Liver (tissue), 8 donors: ENCODE measurements at regions not wholly inside any gene's neighbourhood (a gene's known extent, or its start where the extent isn't known, plus 50 kb on each side); places are given as distances from the start of the nearest gene placed in this dataset.

Experiments used
- DNase-seq: peaks from one replicate; pipeline ENCODE4 v3.0.0-alpha.2; 2017; ENCODE audit warnings: low spot score
- H3K27ac ChIP-seq, 2 donors: one replicate each; pipeline ENCODE4 v1.7.0; 2013; ENCODE audit warnings: inconsistent platforms in 2 of 2, low read length in 2 of 2, control low read depth in 1 of 2, low read depth in 1 of 2, mild to moderate bottlenecking in 1 of 2
- H3K27me3 ChIP-seq, 4 donors: one replicate each; pipeline versions ENCODE4 v1.6.1 to v1.7.0; 2013; ENCODE audit warnings: low read length in 3 of 4, inconsistent platforms in 1 of 4, mild to moderate bottlenecking in 1 of 4, moderate library complexity in 1 of 4; ENCODE audit not compliant: control insufficient read depth in 4 of 4, insufficient read depth in 4 of 4
- H3K36me3 ChIP-seq, 4 donors: one replicate each; pipeline versions ENCODE4 v1.6.1 to v1.7.0; 2013; ENCODE audit warnings: low read length in 3 of 4, mild to moderate bottlenecking in 3 of 4, low read depth in 1 of 4, moderate library complexity in 1 of 4; ENCODE audit not compliant: control insufficient read depth in 4 of 4, insufficient read depth in 3 of 4
- H3K4me1 ChIP-seq, 4 donors: one replicate each; pipeline versions ENCODE4 v1.6.1 to v1.7.0; 2013; ENCODE audit warnings: low read length in 3 of 4, mild to moderate bottlenecking in 3 of 4, moderate library complexity in 1 of 4; ENCODE audit not compliant: control insufficient read depth in 4 of 4, insufficient read depth in 4 of 4
- H3K4me3 ChIP-seq, 3 donors: one replicate each; pipeline versions ENCODE4 v1.6.1 to v1.7.0; 2013; ENCODE audit warnings: low read length in 3 of 3, control low read depth in 1 of 3, low read depth in 1 of 3, mild to moderate bottlenecking in 1 of 3
- H3K9ac ChIP-seq, 2 donors: one replicate each; pipeline ENCODE4 v1.7.0; 2013; ENCODE audit warnings: low read length in 2 of 2, mild to moderate bottlenecking in 2 of 2, moderate library complexity in 2 of 2, control low read depth in 1 of 2, low read depth in 1 of 2
- H3K9me3 ChIP-seq, 4 donors: one replicate each; pipeline versions ENCODE4 v1.6.1 to v1.7.0; 2013; ENCODE audit warnings: low read length in 3 of 4; ENCODE audit not compliant: control insufficient read depth in 4 of 4
- EGR1 ChIP-seq, 2 donors: IDR thresholded peaks; 2 replicates each; pipeline ENCODE4 v1.6.1; 2016 to 2018; ENCODE audit warnings: antibody characterized with exemption in 2 of 2, low read depth in 2 of 2
- FOXA1 ChIP-seq: IDR thresholded peaks from 2 replicates; pipeline ENCODE4 v1.6.1; 2016; ENCODE audit warnings: antibody characterized with exemption
- FOXA2 ChIP-seq: IDR thresholded peaks from 2 replicates; pipeline ENCODE4 v1.6.1; 2016; ENCODE audit warnings: antibody characterized with exemption
- GABPA ChIP-seq, 2 donors: IDR thresholded peaks in 1 of 2; conservative IDR thresholded peaks in 1 of 2; 2 replicates each; pipeline ENCODE4 v1.6.1; 2016; ENCODE audit warnings: antibody characterized with exemption in 2 of 2, mild to moderate bottlenecking in 1 of 2, moderate library complexity in 1 of 2
- HNF4G ChIP-seq: IDR thresholded peaks from 2 replicates; pipeline ENCODE4 v1.6.1; 2016; ENCODE audit warnings: antibody characterized with exemption
- JUND ChIP-seq, 2 donors: IDR thresholded peaks; 2 replicates each; pipeline ENCODE4 v1.6.1; 2016; ENCODE audit warnings: antibody characterized with exemption in 2 of 2
- NR2F2 ChIP-seq: IDR thresholded peaks from 2 replicates; pipeline ENCODE4 v1.6.1; 2016; ENCODE audit warnings: antibody characterized with exemption
- RAD21 ChIP-seq, 2 donors: IDR thresholded peaks; 2 replicates each; pipeline ENCODE4 v1.6.1; 2016; ENCODE audit warnings: antibody characterized with exemption in 2 of 2, mild to moderate bottlenecking in 2 of 2
- RXRA ChIP-seq, 2 donors: IDR thresholded peaks; 2 replicates each; pipeline ENCODE4 v1.6.1; 2017 to 2018; ENCODE audit warnings: antibody characterized with exemption in 2 of 2, mild to moderate bottlenecking in 1 of 2
- TAF1 ChIP-seq: conservative IDR thresholded peaks from 2 replicates; pipeline ENCODE4 v1.6.1; 2016; ENCODE audit warnings: antibody characterized with exemption, mild to moderate bottlenecking
- YY1 ChIP-seq: IDR thresholded peaks from 2 replicates; pipeline ENCODE4 v1.6.1; 2016; ENCODE audit warnings: antibody characterized with exemption, mild to moderate bottlenecking
- WGBS: extraction: QIAGEN DNeasy Blood & Tissue Kit; methylation state at CpG from one replicate; pipeline ENCODE4 v1.1.7; 2013; 5-methylcytosine and 5-hydroxymethylcytosine counted together
- TF ChIP-seq, protein P1 (sequence below): IDR thresholded peaks from 2 replicates; pipeline ENCODE4 v1.6.1; 2016; ENCODE audit warnings: antibody characterized with exemption
- TF ChIP-seq, protein P2 (sequence below): IDR thresholded peaks from 2 replicates; pipeline ENCODE4 v1.6.1; 2016; ENCODE audit warnings: antibody characterized with exemption
- TF ChIP-seq, protein P3 (sequence below): IDR thresholded peaks from 2 replicates; pipeline ENCODE4 v1.6.1; 2016; ENCODE audit warnings: antibody characterized with exemption
- TF ChIP-seq, protein P4 (sequence below): fragments of 150-350 bp; IDR thresholded peaks from 2 replicates; pipeline ENCODE4 v1.5.1; 2017; ENCODE audit warnings: improper control_type of control experiment, low read depth, low read length; ENCODE audit not compliant: missing input control
- TF ChIP-seq, protein P5 (sequence below): IDR thresholded peaks from 2 replicates; pipeline ENCODE4 v1.6.1; 2016; ENCODE audit warnings: antibody characterized with exemption, mild to moderate bottlenecking
- donor health status: healthy.
- donor health status: healthy.
- donor health status: healthy.
- donor health status: healthy.
- donor health status: healthy.

DNA sequence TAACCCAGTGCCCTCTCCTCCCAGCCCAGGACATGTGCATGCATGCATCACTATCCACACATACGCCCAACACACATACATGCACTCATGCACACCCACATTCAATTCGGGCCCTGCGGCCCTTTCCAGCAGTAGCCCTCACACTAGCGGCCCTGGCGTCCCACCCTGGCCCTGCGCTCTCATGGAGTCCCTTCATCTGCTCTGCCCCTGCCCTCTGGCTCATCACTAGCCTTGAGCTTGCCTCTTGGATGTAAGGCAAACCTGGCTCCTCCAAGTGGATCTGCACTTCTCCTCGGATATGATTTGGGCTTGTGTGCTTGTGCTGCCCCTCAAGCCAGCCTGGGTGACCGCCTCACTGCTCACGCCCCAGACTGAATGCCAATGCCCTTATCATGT lies 147.2 kb downstream of the SEC61B start (continued):
- TF ChIP-seq, protein P1, sequence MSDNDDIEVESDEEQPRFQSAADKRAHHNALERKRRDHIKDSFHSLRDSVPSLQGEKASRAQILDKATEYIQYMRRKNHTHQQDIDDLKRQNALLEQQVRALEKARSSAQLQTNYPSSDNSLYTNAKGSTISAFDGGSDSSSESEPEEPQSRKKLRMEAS: no peak
- TF ChIP-seq RXRA (IDR thresholded peaks at IDR 0.05) (no peak), FOXA1 (no peak)

DNA sequence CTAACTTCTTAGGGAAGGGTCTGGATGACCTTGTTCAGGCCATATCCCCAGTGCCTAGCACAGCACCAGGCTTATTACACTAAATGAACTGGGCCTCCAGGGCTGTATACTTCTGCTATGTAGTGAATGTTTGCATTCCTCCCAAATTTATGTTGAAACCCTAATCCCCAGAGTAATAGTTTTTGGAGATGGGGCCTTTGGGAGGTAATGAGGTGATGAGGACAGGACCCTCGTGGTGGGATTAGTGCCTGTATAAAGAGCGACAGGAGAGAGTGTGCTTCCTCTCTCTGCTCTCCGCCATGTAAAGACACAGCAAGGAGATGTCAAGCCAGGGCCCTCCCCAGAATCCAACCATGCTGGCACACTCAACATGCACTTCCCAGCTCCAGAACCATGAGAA lies 148.3 kb downstream of the SEC61B start:
- Histone ChIP-seq H3K36me3 (no peaks in the 10 kb centered on the region), H3K9ac (no peak overlapping the region), H3K27me3 (no peaks in the 10 kb centered on the region), H3K9me3 (no peaks in the 10 kb centered on the region), H3K4me1 (no peaks in the 10 kb centered on the region), H3K4me3 (no peak overlapping the region), H3K27ac (no peak overlapping the region)
- no peak for DNase-seq
- TF ChIP-seq, protein P2, sequence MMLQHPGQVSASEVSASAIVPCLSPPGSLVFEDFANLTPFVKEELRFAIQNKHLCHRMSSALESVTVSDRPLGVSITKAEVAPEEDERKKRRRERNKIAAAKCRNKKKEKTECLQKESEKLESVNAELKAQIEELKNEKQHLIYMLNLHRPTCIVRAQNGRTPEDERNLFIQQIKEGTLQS: no peak
- TF ChIP-seq FOXA2 (no peak), TAF1 (no peak), JUND (IDR thresholded peaks at IDR 0.05) (no peak), FOXA1 (no peak), RAD21 (IDR thresholded peaks at IDR 0.05) (no peak), EGR1 (IDR thresholded peaks at IDR 0.05; ENCODE audit: low read depth in 2 of 2) (no peak), NR2F2 (no peak), RXRA (IDR thresholded peaks at IDR 0.05) (no peak), YY1 (no peak)
- TF ChIP-seq, protein P3, sequence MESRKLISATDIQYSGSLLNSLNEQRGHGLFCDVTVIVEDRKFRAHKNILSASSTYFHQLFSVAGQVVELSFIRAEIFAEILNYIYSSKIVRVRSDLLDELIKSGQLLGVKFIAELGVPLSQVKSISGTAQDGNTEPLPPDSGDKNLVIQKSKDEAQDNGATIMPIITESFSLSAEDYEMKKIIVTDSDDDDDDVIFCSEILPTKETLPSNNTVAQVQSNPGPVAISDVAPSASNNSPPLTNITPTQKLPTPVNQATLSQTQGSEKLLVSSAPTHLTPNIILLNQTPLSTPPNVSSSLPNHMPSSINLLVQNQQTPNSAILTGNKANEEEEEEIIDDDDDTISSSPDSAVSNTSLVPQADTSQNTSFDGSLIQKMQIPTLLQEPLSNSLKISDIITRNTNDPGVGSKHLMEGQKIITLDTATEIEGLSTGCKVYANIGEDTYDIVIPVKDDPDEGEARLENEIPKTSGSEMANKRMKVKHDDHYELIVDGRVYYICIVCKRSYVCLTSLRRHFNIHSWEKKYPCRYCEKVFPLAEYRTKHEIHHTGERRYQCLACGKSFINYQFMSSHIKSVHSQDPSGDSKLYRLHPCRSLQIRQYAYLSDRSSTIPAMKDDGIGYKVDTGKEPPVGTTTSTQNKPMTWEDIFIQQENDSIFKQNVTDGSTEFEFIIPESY: no peak
- TF ChIP-seq, protein P4, sequence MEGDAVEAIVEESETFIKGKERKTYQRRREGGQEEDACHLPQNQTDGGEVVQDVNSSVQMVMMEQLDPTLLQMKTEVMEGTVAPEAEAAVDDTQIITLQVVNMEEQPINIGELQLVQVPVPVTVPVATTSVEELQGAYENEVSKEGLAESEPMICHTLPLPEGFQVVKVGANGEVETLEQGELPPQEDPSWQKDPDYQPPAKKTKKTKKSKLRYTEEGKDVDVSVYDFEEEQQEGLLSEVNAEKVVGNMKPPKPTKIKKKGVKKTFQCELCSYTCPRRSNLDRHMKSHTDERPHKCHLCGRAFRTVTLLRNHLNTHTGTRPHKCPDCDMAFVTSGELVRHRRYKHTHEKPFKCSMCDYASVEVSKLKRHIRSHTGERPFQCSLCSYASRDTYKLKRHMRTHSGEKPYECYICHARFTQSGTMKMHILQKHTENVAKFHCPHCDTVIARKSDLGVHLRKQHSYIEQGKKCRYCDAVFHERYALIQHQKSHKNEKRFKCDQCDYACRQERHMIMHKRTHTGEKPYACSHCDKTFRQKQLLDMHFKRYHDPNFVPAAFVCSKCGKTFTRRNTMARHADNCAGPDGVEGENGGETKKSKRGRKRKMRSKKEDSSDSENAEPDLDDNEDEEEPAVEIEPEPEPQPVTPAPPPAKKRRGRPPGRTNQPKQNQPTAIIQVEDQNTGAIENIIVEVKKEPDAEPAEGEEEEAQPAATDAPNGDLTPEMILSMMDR: no peak
- TF ChIP-seq, protein P5, sequence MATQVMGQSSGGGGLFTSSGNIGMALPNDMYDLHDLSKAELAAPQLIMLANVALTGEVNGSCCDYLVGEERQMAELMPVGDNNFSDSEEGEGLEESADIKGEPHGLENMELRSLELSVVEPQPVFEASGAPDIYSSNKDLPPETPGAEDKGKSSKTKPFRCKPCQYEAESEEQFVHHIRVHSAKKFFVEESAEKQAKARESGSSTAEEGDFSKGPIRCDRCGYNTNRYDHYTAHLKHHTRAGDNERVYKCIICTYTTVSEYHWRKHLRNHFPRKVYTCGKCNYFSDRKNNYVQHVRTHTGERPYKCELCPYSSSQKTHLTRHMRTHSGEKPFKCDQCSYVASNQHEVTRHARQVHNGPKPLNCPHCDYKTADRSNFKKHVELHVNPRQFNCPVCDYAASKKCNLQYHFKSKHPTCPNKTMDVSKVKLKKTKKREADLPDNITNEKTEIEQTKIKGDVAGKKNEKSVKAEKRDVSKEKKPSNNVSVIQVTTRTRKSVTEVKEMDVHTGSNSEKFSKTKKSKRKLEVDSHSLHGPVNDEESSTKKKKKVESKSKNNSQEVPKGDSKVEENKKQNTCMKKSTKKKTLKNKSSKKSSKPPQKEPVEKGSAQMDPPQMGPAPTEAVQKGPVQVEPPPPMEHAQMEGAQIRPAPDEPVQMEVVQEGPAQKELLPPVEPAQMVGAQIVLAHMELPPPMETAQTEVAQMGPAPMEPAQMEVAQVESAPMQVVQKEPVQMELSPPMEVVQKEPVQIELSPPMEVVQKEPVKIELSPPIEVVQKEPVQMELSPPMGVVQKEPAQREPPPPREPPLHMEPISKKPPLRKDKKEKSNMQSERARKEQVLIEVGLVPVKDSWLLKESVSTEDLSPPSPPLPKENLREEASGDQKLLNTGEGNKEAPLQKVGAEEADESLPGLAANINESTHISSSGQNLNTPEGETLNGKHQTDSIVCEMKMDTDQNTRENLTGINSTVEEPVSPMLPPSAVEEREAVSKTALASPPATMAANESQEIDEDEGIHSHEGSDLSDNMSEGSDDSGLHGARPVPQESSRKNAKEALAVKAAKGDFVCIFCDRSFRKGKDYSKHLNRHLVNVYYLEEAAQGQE: no peak
- 88% methylated on average over 3 of the region's 3 CpGs for WGBS

DNA sequence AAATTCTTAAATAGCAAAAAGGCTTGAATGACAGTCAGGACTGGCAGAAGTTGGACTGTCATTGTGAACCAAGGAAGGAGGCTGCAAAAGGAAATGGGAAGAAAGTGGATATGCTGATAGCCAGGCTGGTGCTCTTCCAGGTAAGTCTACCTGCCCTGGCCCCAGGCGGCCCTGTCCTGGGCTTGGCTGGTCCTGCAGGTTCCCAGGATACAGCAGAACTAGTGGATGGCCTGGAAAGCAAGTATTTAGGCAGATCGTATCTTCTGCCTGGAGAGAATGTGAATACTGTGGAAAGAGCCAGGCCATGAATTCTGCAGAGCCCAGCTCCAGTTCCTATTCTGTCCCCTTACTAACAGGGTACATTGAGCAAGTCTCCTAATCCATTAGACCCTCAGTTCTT lies 149.3 kb downstream of the SEC61B start:
- no peak for DNase-seq
- Histone ChIP-seq H3K36me3 (no peaks in the 10 kb centered on the region), H3K9me3 (no peaks in the 10 kb centered on the region), H3K27ac (no peak overlapping the region), H3K4me3 (no peak overlapping the region), H3K27me3 (no peaks in the 10 kb centered on the region), H3K9ac (no peak overlapping the region), H3K4me1 (no peaks in the 10 kb centered on the region)
- TF ChIP-seq FOXA2: no peak
- no peak for TF ChIP-seq RXRA (IDR thresholded peaks at IDR 0.05)
- no peak for TF ChIP-seq TAF1
- TF ChIP-seq JUND (IDR thresholded peaks at IDR 0.05): no peak
- TF ChIP-seq YY1: no peak
- no peak for TF ChIP-seq GABPA (IDR thresholded peaks at IDR 0.05 in 1 of 2, conservative IDR thresholded peaks at IDR 0.05 in 1 of 2)
- TF ChIP-seq, protein P4: no peak
- TF ChIP-seq NR2F2: no peak
- no peak for TF ChIP-seq EGR1 (IDR thresholded peaks at IDR 0.05; ENCODE audit: low read depth in 2 of 2)
- no peak for TF ChIP-seq HNF4G
- 88% methylated on average over 2 of the region's 2 CpGs for WGBS
